ENCODE measurements at regions not wholly inside any gene's neighbourhood (a gene's known extent, or its start where the extent isn't known, plus 50 kb on each side); places are given as distances from the start of the nearest gene placed in this dataset.
A peak's percentile ranks its signal among the peaks of the same experiment; 100 is the strongest.

- DNase-seq (ENCODE audit: low spot score) = no peak
These were observed 147.0 kb upstream of the THRB start for GRCh38 chr3:24641628-24642027.

GRCh38 chr3:24645047-24645446 lies 150.4 kb upstream of the THRB start:
- DNase-seq (ENCODE audit: low spot score) = no peak

GRCh38 chr3:24646790-24647189 lies 152.1 kb upstream of the THRB start:
- DNase-seq (ENCODE audit: low spot score) = no peak

GRCh38 chr3:24648063-24648462 lies 153.4 kb upstream of the THRB start:
- DNase-seq (ENCODE audit: low spot score) = peak; percentile 0

GRCh38 chr3:24650839-24651238 lies 156.2 kb upstream of the THRB start:
- no peak for DNase-seq (ENCODE audit: low spot score)

- DNase-seq (ENCODE audit: low spot score) = no peak
These were observed 163.3 kb upstream of the THRB start for GRCh38 chr3:24657870-24658510.

GRCh38 chr3:24661175-24661584 lies 166.5 kb upstream of the THRB start:
- no peak for DNase-seq (ENCODE audit: low spot score)

GRCh38 chr3:24662449-24663345 lies 168.0 kb upstream of the THRB start:
- no peak for DNase-seq (ENCODE audit: low spot score)

GRCh38 chr3:24663406-24663805 lies 168.8 kb upstream of the THRB start:
- DNase-seq (ENCODE audit: low spot score) = no peak

- no peak for DNase-seq (ENCODE audit: low spot score)
These were observed 173.4 kb upstream of the THRB start for GRCh38 chr3:24668039-24668438.

- no peak for DNase-seq (ENCODE audit: low spot score)
These were observed 176.2 kb upstream of the THRB start for GRCh38 chr3:24670871-24671270.

- DNase-seq (ENCODE audit: low spot score) = no peak
These were observed 178.9 kb upstream of the THRB start for GRCh38 chr3:24673596-24673995.

- DNase-seq (ENCODE audit: low spot score) = no peak
These were observed 179.6 kb upstream of the THRB start for GRCh38 chr3:24674261-24674660.

- no peak for DNase-seq (ENCODE audit: low spot score)
These were observed 183.4 kb upstream of the THRB start for GRCh38 chr3:24678021-24678420.

- DNase-seq (ENCODE audit: low spot score) = no peak
These were observed 183.8 kb upstream of the THRB start for GRCh38 chr3:24678421-24678865.

GRCh38 chr3:24679429-24679828 lies 184.8 kb upstream of the THRB start:
- DNase-seq (ENCODE audit: low spot score) = no peak

GRCh38 chr3:24680214-24680967 lies 185.7 kb upstream of the THRB start:
- peak; percentile 11 for DNase-seq (ENCODE audit: low spot score)

- no peak for DNase-seq (ENCODE audit: low spot score)
These were observed 187.5 kb upstream of the THRB start for GRCh38 chr3:24682141-24682547.

GRCh38 chr3:24683090-24683489 lies 188.4 kb upstream of the THRB start:
- DNase-seq (ENCODE audit: low spot score) = no peak

GRCh38 chr3:24683633-24684384 lies 189.2 kb upstream of the THRB start:
- DNase-seq (ENCODE audit: low spot score) = peak; percentile 48

- DNase-seq (ENCODE audit: low spot score) = no peak
These were observed 189.9 kb upstream of the THRB start for GRCh38 chr3:24684506-24685023.

GRCh38 chr3:24686808-24687207 lies 192.2 kb upstream of the THRB start:
- DNase-seq (ENCODE audit: low spot score) = no peak
